ENCODE measurements at regions not wholly inside any gene's neighbourhood (a gene's known extent, or its start where the extent isn't known, plus 50 kb on each side); places are given as distances from the start of the nearest gene placed in this dataset.
"Not testable (repeated sequence)": the region's sequence is repeated elsewhere in the genome, so short reads cannot be mapped to it uniquely, and the experiment has no call there.

DNA sequence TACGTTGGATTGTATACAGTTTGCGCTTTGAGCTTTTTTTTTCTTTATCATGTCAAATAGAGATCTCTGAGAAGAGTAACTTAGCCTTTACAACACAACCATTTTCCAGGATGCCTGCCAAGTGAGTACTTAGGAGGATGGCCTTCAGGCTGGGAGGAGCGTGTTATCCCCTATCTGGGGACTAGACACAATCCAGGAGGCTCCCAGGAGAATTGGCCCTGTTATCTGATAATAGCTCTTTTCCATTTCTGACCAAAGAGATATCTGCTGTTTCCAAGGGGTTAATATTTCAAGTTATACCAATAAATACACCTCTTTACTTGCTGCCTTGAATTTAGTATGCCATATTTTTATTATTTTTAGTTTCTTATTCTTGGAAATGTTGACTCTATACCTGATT lies 169.5 kb upstream of the SMARCAD1 start:
- Histone ChIP-seq H3K4me3 (replicated peaks in 1 of 3) (no peak overlapping the region), H3K27me3 (no peaks in the 10 kb centered on the region), H3K27ac (no peak overlapping the region), H3K9me3 (no peaks in the 10 kb centered on the region), H3K4me1 (no peaks in the 10 kb centered on the region), H3K36me3 (no peaks in the 10 kb centered on the region)
- 75 to 79% methylated on average over 3 of the region's 3 CpGs for WGBS, 2 donors
- DNase-seq, result no peak
- TF ChIP-seq, protein P1, sequence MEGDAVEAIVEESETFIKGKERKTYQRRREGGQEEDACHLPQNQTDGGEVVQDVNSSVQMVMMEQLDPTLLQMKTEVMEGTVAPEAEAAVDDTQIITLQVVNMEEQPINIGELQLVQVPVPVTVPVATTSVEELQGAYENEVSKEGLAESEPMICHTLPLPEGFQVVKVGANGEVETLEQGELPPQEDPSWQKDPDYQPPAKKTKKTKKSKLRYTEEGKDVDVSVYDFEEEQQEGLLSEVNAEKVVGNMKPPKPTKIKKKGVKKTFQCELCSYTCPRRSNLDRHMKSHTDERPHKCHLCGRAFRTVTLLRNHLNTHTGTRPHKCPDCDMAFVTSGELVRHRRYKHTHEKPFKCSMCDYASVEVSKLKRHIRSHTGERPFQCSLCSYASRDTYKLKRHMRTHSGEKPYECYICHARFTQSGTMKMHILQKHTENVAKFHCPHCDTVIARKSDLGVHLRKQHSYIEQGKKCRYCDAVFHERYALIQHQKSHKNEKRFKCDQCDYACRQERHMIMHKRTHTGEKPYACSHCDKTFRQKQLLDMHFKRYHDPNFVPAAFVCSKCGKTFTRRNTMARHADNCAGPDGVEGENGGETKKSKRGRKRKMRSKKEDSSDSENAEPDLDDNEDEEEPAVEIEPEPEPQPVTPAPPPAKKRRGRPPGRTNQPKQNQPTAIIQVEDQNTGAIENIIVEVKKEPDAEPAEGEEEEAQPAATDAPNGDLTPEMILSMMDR (IDR thresholded peaks at IDR 0.05), result no peak
- TF ChIP-seq POLR2A (IDR thresholded peaks at IDR 0.05), result no peak
- intact Hi-C loops (cut with DNase I), result no loop called here

DNA sequence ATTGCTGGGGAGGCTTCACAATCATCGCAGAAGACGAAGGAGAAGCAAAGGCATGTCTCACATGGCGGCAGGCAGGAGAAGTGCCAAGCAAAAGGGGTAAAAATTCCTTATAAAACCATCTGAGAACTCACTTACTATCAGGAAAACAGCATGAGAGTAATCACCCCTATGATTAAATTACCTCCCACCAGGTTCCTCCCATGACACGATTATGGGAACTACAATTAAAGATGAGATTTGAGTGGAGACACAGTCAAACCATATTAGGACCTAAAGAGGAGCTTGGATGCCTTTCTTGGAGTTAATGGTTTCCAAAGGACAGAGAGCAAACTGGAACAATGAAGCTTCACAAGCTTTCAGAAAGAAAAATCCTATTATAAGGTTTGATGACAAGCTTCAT lies 168.4 kb upstream of the SMARCAD1 start:
- no peaks in the 10 kb centered on the region for H3K27me3 ChIP-seq
- WGBS, 2 donors, result 85 to 86% methylated on average over 4 of the region's 4 CpGs
- no peak overlapping the region for H3K27ac ChIP-seq
- no peaks in the 10 kb centered on the region for H3K9me3 ChIP-seq
- intact Hi-C loops (cut with DNase I), result no loop called here
- no peak overlapping the region for H3K4me3 ChIP-seq (replicated peaks in 1 of 3)
- no peaks in the 10 kb centered on the region for H3K4me1 ChIP-seq
- no peaks in the 10 kb centered on the region for H3K36me3 ChIP-seq
- TF ChIP-seq, protein P1 (IDR thresholded peaks at IDR 0.05), result no peak
- DNase-seq, result no peak

DNA sequence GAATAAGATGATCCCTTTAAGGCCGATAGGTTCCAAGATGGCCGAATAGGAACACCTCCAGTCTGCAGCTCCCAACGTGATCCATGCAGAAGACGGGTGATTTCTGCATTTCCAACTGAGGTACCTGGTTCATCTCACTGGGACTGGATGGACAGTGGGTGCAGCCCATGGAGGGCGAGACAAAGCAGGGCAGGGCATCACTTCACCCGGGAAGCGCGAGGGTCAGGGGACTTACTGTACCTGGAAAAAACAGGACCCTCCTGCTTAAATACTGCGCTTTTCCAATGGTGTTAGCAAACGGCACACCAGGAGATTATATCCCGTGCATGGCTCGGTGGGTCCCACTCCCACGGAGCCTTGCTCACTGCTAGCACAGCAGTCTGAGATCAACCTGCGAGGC lies 163.2 kb upstream of the SMARCAD1 start:
- H3K36me3 ChIP-seq; H3K27me3 ChIP-seq; H3K9me3 ChIP-seq; intact Hi-C loops (cut with DNase I); H3K4me1 ChIP-seq; DNase-seq; H3K4me3 ChIP-seq (replicated peaks in 1 of 3); H3K27ac ChIP-seq: not testable (repeated sequence)
- 90 to 95% methylated on average over 12 of the region's 14 CpGs for WGBS, 2 donors

DNA sequence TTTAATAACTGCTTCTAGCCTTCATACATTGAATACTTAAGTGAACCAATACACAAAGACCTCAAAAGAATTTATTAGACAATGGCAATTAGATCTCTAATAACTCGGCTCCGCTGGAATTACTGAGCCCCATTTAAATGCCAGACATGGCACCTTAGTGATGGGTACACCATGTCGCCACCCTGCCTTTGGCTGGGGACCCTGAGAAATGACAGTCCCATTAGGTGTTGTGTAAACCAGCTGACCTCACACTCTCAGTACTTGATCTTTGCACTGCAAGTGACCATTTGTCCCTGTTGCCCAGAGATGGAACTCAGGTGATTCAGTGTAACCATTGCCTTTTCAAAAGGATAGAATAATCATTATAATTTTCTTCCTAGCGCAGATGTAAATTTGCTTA lies 144.6 kb upstream of the SMARCAD1 start:
- no peak for DNase-seq
- intact Hi-C loops (cut with DNase I), result no loop called here
- Histone ChIP-seq H3K27me3 (no peaks in the 10 kb centered on the region), H3K4me1 (no peaks in the 10 kb centered on the region), H3K27ac (no peak overlapping the region), H3K36me3 (no peaks in the 10 kb centered on the region), H3K4me3 (replicated peaks in 1 of 3) (no peak overlapping the region), H3K9me3 (no peaks in the 10 kb centered on the region)
- 68 to 79% methylated on average over 4 of the region's 4 CpGs for WGBS, 2 donors
- no peak for TF ChIP-seq POLR2A (IDR thresholded peaks at IDR 0.05)
- TF ChIP-seq, protein P1 (IDR thresholded peaks at IDR 0.05), result no peak

DNA sequence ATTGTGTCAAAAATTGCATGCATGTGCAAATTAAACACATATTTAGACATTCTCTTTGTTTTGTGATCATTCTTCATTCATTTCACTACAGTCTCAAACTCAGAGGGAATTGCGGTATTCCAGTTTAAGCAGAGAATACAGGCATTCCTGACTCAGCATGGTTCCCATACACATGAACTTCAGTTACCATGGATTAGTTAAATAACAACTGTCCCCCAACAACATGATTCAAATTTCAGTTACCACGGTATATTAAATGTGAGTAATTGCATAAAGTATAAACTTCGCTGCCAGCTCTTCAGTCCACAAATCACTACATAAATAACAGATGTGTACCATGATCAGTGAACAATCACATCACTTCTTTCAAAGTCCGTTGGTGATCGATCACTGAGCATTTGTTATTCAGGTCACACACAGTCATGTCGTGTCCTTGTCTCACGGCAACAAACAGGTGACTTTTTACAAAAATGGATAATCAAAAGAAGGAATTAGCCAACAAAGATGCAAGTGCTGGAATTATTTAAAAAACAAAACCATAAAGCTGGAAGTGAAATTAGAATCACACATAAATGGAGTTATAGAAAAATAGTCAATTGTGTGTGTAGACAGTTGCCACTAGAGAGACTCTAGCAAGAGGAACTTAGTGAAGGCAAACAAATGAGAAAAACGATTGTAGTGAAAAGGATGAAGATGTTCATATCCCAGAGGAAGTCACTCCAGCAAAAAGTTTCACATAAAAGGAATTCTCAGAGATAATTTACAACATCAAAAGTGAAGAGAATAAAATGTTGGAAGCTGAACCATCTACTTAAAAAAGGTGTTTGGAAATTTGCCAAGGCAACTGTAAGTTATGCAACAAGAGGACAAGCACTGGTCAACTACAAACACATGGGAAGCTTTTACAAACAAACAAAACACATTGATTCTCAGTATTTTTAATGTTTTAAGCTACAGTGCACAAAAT lies 138.6 kb upstream of the SMARCAD1 start:
- H3K4me1 ChIP-seq, result no peaks in the 10 kb centered on the region
- intact Hi-C loops (cut with DNase I), result no loop called here
- no peak overlapping the region for H3K4me3 ChIP-seq (replicated peaks in 1 of 3)
- no peaks in the 10 kb centered on the region for H3K9me3 ChIP-seq
- TF ChIP-seq, protein P1 (IDR thresholded peaks at IDR 0.05), result no peak
- no peak for DNase-seq
- no peaks in the 10 kb centered on the region for H3K27me3 ChIP-seq
- H3K27ac ChIP-seq, result no peak overlapping the region
- WGBS, 2 donors, result 60 to 61% methylated on average over 8 of the region's 8 CpGs
- no peaks in the 10 kb centered on the region for H3K36me3 ChIP-seq

Measured in thyroid gland (tissue), 4 donors.